KMS-11 (cell line): ENCODE measurements at regions not wholly inside any gene's neighbourhood (a gene's known extent, or its start where the extent isn't known, plus 50 kb on each side); places are given as distances from the start of the nearest gene placed in this dataset.

ENCODE experiments used
- H2AFZ ChIP-seq: fragments of 200-600 bp; sonication (generic); 2 replicates; pipeline ENCODE4 v1.6.1; 2016; ENCODE audit warnings: antibody characterized with exemption, mixed run types, low read depth
- H3K27ac ChIP-seq: fragments of 200-600 bp; sonication (generic); 2 replicates; pipeline ENCODE4 v1.6.1; 2016; ENCODE audit warnings: mild to moderate bottlenecking, mixed run types
- H3K27me3 ChIP-seq: fragments of 200-600 bp; sonication (generic); 2 replicates; pipeline ENCODE4 v1.6.1; 2017; ENCODE audit warnings: mild to moderate bottlenecking, low read depth, mixed run types, moderate library complexity; ENCODE audit not compliant: insufficient read depth
- H3K36me3 ChIP-seq: fragments of 200-600 bp; sonication (generic); 2 replicates; pipeline ENCODE4 v1.6.1; 2017; ENCODE audit warnings: mild to moderate bottlenecking, mixed run types; ENCODE audit not compliant: insufficient read depth
- H3K4me1 ChIP-seq: fragments of 200-600 bp; sonication (generic); 2 replicates; pipeline ENCODE4 v1.6.1; 2016; ENCODE audit warnings: mild to moderate bottlenecking, low read depth, mixed run types; ENCODE audit not compliant: poor library complexity, severe bottlenecking
- H3K4me2 ChIP-seq: fragments of 200-600 bp; sonication (generic); 2 replicates; pipeline ENCODE4 v1.7.0; 2016; ENCODE audit warnings: mild to moderate bottlenecking, mixed run types
- H3K4me3 ChIP-seq: fragments of 200-600 bp; sonication (generic); IDR thresholded peaks from 2 replicates; pipeline ENCODE4 v1.6.1; 2017; ENCODE audit warnings: low read depth, low read length, mixed read lengths; ENCODE audit not compliant: insufficient read depth
- H3K79me2 ChIP-seq: fragments of 200-600 bp; sonication (generic); 2 replicates; pipeline ENCODE4 v1.6.1; 2016; ENCODE audit warnings: low read depth, mixed run types; ENCODE audit not compliant: insufficient read depth
- H3K9ac ChIP-seq: fragments of 200-600 bp; sonication (generic); 2 replicates; pipeline ENCODE4 v1.6.1; 2016; ENCODE audit warnings: mild to moderate bottlenecking, mixed run types
- H4K20me1 ChIP-seq: fragments of 200-600 bp; sonication (generic); 2 replicates; pipeline ENCODE4 v1.6.1; 2016; ENCODE audit warnings: mild to moderate bottlenecking, mixed run types; ENCODE audit not compliant: insufficient read depth
- CTCF ChIP-seq: fragments of 200-600 bp; sonication (generic); conservative IDR thresholded peaks from 2 replicates; pipeline ENCODE4 v1.6.1; 2017; ENCODE audit warnings: low read depth, mild to moderate bottlenecking, antibody characterized with exemption, low read length, moderate library complexity, mixed read lengths

- no peaks in the 10 kb centered on the region for H3K27me3 ChIP-seq
- no peaks in the 10 kb centered on the region for H3K4me1 ChIP-seq
- H3K4me2 ChIP-seq: no peak overlapping the region
- no peaks in the 10 kb centered on the region for H3K36me3 ChIP-seq
- peak; percentile 46; the same call in 1 of the 2 replicates for TF ChIP-seq CTCF
- H3K9ac ChIP-seq: no peak overlapping the region
- no peak overlapping the region for H3K4me3 ChIP-seq
- H3K27ac ChIP-seq: no peak overlapping the region
- H2AFZ ChIP-seq: no peak overlapping the region
- H4K20me1 ChIP-seq: no peaks in the 10 kb centered on the region
- no peaks in the 10 kb centered on the region for H3K79me2 ChIP-seq
Measured at GRCh38 chr1:187413405-187414169, 584.8 kb downstream of the PLA2G4A start.

GRCh38 chr1:187415065-187415464, 586.3 kb downstream of the PLA2G4A start:
- Histone ChIP-seq H3K36me3 (no peaks in the 10 kb centered on the region), H3K4me1 (no peaks in the 10 kb centered on the region), H3K27ac (no peak overlapping the region), H2AFZ (no peak overlapping the region), H3K4me3 (no peak overlapping the region), H3K9ac (no peak overlapping the region), H3K27me3 (no peaks in the 10 kb centered on the region), H3K4me2 (no peak overlapping the region), H4K20me1 (no peaks in the 10 kb centered on the region), H3K79me2 (no peaks in the 10 kb centered on the region)
- no peak for TF ChIP-seq CTCF

GRCh38 chr1:187417520-187417919, 588.8 kb downstream of the PLA2G4A start:
- Histone ChIP-seq H3K4me3 (no peak overlapping the region), H3K4me2 (no peak overlapping the region), H3K36me3 (no peaks in the 10 kb centered on the region)

GRCh38 chr1:187433598-187433997, 604.8 kb downstream of the PLA2G4A start:
- Histone ChIP-seq H3K4me2 (no peak overlapping the region), H3K4me3 (no peak overlapping the region), H3K9ac (no peak overlapping the region), H2AFZ (no peak overlapping the region), H3K36me3 (no peaks in the 10 kb centered on the region), H3K4me1 (no peaks in the 10 kb centered on the region), H3K27ac (no peak overlapping the region), H3K27me3 (no peaks in the 10 kb centered on the region), H3K79me2 (no peaks in the 10 kb centered on the region), H4K20me1 (no peaks in the 10 kb centered on the region)
- TF ChIP-seq CTCF: no peak

More at GRCh38 chr1:187417520-187417919, 588.8 kb downstream of the PLA2G4A start:
- TF ChIP-seq CTCF: no peak
- H3K27ac ChIP-seq: no peak overlapping the region
- H4K20me1 ChIP-seq: no peaks in the 10 kb centered on the region
- H2AFZ ChIP-seq: no peak overlapping the region
- H3K27me3 ChIP-seq: no peaks in the 10 kb centered on the region
- H3K9ac ChIP-seq: no peak overlapping the region
- no peaks in the 10 kb centered on the region for H3K79me2 ChIP-seq
- H3K4me1 ChIP-seq: no peaks in the 10 kb centered on the region
